ENCODE measurements at regions not wholly inside any gene's neighbourhood (a gene's known extent, or its start where the extent isn't known, plus 50 kb on each side); places are given as distances from the start of the nearest gene placed in this dataset.

DNA sequence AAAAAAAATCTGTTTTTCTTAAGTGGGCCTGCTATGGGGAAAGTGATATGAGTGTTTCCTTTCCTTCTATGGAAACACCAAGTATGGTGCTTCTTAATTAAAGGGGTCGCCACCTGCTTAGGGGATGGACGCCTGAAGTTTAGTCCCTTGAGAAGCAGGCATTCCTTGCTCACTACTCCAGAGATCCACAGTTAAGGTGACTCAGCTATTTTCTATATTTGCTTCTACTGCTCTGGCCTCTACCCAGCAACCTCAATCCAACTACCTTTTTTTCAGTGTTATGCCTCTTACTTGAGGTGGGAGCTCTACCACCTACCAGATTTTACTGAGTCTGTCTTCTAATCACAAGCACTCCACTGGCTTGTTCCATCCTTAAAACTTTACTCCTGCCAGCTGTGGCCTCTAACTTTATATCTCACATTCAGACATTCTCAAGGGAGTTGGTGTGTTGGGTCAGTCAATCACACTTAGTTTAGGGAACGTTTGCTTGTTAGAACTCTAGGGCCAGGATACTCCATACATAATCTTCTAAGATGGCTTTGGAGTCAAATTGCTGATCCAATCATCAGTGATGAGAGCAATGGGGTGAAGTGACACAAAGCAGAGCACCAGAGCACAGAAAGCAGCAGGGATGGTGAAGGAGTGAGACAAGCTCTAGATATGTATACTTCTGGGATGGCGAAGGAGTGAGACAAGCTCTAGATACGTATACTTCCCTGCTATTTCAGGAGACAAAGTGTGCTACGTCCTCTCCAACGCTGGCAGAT lies 708.1 kb downstream of the EFNA5 start:
- no peak for DNase-seq (ENCODE audit: low read depth)
- TF ChIP-seq CTCF (conservative IDR thresholded peaks at IDR 0.05; ENCODE audit: low read depth, low read length), result no peak
- no peak overlapping the region for H3K4me3 ChIP-seq (ENCODE audit: low read depth, low read length)

- DNase-seq (ENCODE audit: low read depth), result no peak
- no peak for TF ChIP-seq CTCF (conservative IDR thresholded peaks at IDR 0.05; ENCODE audit: low read depth, low read length)
- H3K4me3 ChIP-seq (ENCODE audit: low read depth, low read length), result no peak overlapping the region
Measured at GRCh38 chr5:106959387-106959786, 711.4 kb downstream of the EFNA5 start.

DNA sequence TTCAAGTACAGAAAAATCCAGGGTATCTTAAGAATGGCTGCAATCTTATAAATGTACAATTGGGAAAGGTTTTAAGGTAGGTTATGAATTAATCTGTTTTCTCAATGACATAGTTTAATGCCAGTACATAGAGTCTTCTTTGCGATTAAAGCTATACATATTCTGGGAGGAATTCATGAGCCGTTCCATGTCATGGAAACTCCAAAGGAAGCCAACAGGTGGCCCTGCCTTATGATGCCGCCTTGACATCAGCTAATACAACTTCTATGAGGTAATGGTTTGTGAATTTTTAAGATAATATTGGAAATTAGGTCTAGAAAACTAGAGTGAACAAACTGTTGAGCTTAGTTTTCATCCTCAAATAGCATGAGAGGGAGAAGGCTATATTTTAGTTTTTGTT lies 713.4 kb downstream of the EFNA5 start:
- no peak for TF ChIP-seq CTCF (conservative IDR thresholded peaks at IDR 0.05; ENCODE audit: low read depth, low read length)
- no peak for DNase-seq (ENCODE audit: low read depth)

GRCh38 chr5:106956886-106957285 lies 713.9 kb downstream of the EFNA5 start:
- TF ChIP-seq CTCF (conservative IDR thresholded peaks at IDR 0.05; ENCODE audit: low read depth, low read length), result no peak
- DNase-seq (ENCODE audit: low read depth), result no peak
- H3K4me3 ChIP-seq (ENCODE audit: low read depth, low read length), result no peak overlapping the region

More for the DNA sequence above, 713.4 kb downstream of the EFNA5 start:
- H3K4me3 ChIP-seq (ENCODE audit: low read depth, low read length), result no peak overlapping the region

- TF ChIP-seq CTCF (conservative IDR thresholded peaks at IDR 0.05; ENCODE audit: low read depth, low read length), result no peak
- H3K4me3 ChIP-seq (ENCODE audit: low read depth, low read length), result no peak overlapping the region
- DNase-seq (ENCODE audit: low read depth), result no peak
Measured at GRCh38 chr5:106956187-106956586, 714.5 kb downstream of the EFNA5 start.

GRCh38 chr5:106940986-106941385 lies 729.8 kb downstream of the EFNA5 start:
- H3K4me3 ChIP-seq (ENCODE audit: low read depth, low read length), result no peak overlapping the region
- peak; percentile 58 for DNase-seq (ENCODE audit: low read depth)
- no peak for TF ChIP-seq CTCF (conservative IDR thresholded peaks at IDR 0.05; ENCODE audit: low read depth, low read length)

DNA sequence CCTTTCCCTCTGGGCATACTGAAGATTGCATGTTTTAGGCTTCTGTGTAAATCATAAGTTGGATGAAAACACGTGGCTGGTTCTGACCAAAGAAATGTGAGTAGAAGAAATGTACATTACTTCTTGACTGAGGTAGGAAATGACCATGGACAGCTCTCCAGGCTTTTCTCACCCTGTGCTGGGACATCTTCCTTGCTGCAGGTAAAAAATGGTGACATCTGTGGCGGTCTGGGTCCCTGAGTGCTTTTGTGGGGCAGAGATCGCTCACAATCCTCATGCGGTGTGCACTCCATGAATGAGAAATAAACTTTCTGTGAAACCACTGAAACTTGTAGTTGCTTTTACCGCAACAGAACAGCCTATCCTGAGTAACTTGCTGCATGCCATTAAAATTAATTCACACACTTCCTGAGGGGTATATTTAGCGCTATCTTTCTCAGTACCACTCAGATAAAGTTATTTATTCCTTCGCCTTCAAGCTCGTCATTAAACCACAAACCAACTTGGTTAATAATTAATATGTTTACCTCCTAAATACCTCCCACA lies 730.4 kb downstream of the EFNA5 start:
- H3K4me3 ChIP-seq (ENCODE audit: low read depth, low read length), result no peak overlapping the region
- peak; percentile 8 for DNase-seq (ENCODE audit: low read depth)
- no peak for TF ChIP-seq CTCF (conservative IDR thresholded peaks at IDR 0.05; ENCODE audit: low read depth, low read length)

All from choroid plexus epithelial cell (primary cell).